ENCODE measurements at regions not wholly inside any gene's neighbourhood (a gene's known extent, or its start where the extent isn't known, plus 50 kb on each side); places are given as distances from the start of the nearest gene placed in this dataset.

- no peak for DNase-seq
These were observed 154.4 kb upstream of the PDE3A start for GRCh38 chr12:20213723-20214625.

- DNase-seq = no peak
These were observed 148.0 kb upstream of the PDE3A start for GRCh38 chr12:20220339-20220738.

GRCh38 chr12:20232931-20233675 lies 135.2 kb upstream of the PDE3A start:
- no peak for DNase-seq

- DNase-seq = no peak
These were observed 133.9 kb upstream of the PDE3A start for GRCh38 chr12:20234474-20234873.

GRCh38 chr12:20237091-20237490 lies 131.2 kb upstream of the PDE3A start:
- DNase-seq = no peak

- no peak for DNase-seq
These were observed 122.8 kb upstream of the PDE3A start for GRCh38 chr12:20245491-20245890.

- DNase-seq = no peak
These were observed 119.7 kb upstream of the PDE3A start for GRCh38 chr12:20248646-20249045.

GRCh38 chr12:20250761-20251160 lies 117.6 kb upstream of the PDE3A start:
- DNase-seq = no peak

GRCh38 chr12:20257311-20257710 lies 111.0 kb upstream of the PDE3A start:
- no peak for DNase-seq

GRCh38 chr12:20259786-20260185 lies 108.6 kb upstream of the PDE3A start:
- no peak for DNase-seq

- no peak for DNase-seq
These were observed 107.5 kb upstream of the PDE3A start for GRCh38 chr12:20260851-20261250.

- DNase-seq = no peak
These were observed 106.2 kb upstream of the PDE3A start for GRCh38 chr12:20262119-20262518.

GRCh38 chr12:20264026-20264425 lies 104.3 kb upstream of the PDE3A start:
- DNase-seq = no peak

GRCh38 chr12:20264608-20265114 lies 103.7 kb upstream of the PDE3A start:
- DNase-seq = no peak

- no peak for DNase-seq
These were observed 100.1 kb upstream of the PDE3A start for GRCh38 chr12:20268121-20268732.

- no peak for DNase-seq
These were observed 99.6 kb upstream of the PDE3A start for GRCh38 chr12:20268771-20269170.

GRCh38 chr12:20269337-20270067 lies 98.8 kb upstream of the PDE3A start:
- no peak for DNase-seq

- DNase-seq = no peak
These were observed 97.8 kb upstream of the PDE3A start for GRCh38 chr12:20270557-20270956.

GRCh38 chr12:20272161-20272560 lies 96.2 kb upstream of the PDE3A start:
- DNase-seq = no peak

GRCh38 chr12:20272801-20273200 lies 95.5 kb upstream of the PDE3A start:
- no peak for DNase-seq

- no peak for DNase-seq
These were observed 94.3 kb upstream of the PDE3A start for GRCh38 chr12:20274008-20274407.

GRCh38 chr12:20278276-20278675 lies 90.1 kb upstream of the PDE3A start:
- DNase-seq = no peak

GRCh38 chr12:20280515-20280914 lies 87.8 kb upstream of the PDE3A start:
- no peak for DNase-seq

Data from NCI-H526 treated with DMSO at 0.1 percent for 48 hours (cell line).